IMR-90 (cell line): ENCODE measurements at regions not wholly inside any gene's neighbourhood (a gene's known extent, or its start where the extent isn't known, plus 50 kb on each side); places are given as distances from the start of the nearest gene placed in this dataset.

ENCODE experiments used
- ATAC-seq: fragments of 200-7000 bp; cut with Tn5 transposase; 2 replicates; pipeline ENCODE4 v1.9.1; 2020; ENCODE audit warnings: low read depth, mild to moderate bottlenecking, moderate library complexity
- BruUV-seq: library from RNA; stranded (reverse); fragments of 400-500 nt; replicated peaks from 2 replicates; lab custom pipeline; 2021; lab: Mats Ljungman, UMichigan
- CTCF ChIA-PET: fragments of 300-600 bp; formaldehyde crosslinking; extraction: SDS; loops from one replicate; lab custom pipeline; 2021; ENCODE audit warnings: antibody characterized with exemption; lab: Yijun Ruan, JAX
- POLR2A ChIA-PET: fragments of 300-600 bp; sonication (Branson Sonifier 250); formaldehyde crosslinking; loops from one replicate; lab custom pipeline; 2022; ENCODE audit warnings: antibody characterized with exemption; ENCODE audit not compliant: unreplicated experiment; lab: Charles Lee
- DNase-seq: peaks from one replicate; pipeline ENCODE4 v3.0.0; 2013
- H2AFZ ChIP-seq: replicated peaks from 2 replicates; pipeline ENCODE3; 2013; ENCODE audit warnings: low read length, mild to moderate bottlenecking; ENCODE audit not compliant: poor library complexity
- H2AK5ac ChIP-seq: 2 replicates; pipeline ENCODE4 v1.6.1; 2013; ENCODE audit warnings: low read depth, low read length, inconsistent platforms
- H2AK9ac ChIP-seq: replicated peaks from 2 replicates; pipeline ENCODE3; 2013; ENCODE audit warnings: mild to moderate bottlenecking, low read depth, low read length, moderate library complexity; ENCODE audit not compliant: poor library complexity
- H2BK120ac ChIP-seq: 2 replicates; pipeline ENCODE4 v1.6.1; 2013; ENCODE audit warnings: low read depth, low read length, inconsistent platforms
- H2BK15ac ChIP-seq: 3 replicates; pipeline ENCODE4 v1.6.1; 2013; ENCODE audit warnings: low read depth, low read length, inconsistent platforms
- H2BK20ac ChIP-seq: 2 replicates; pipeline ENCODE4 v1.6.1; 2013; ENCODE audit warnings: low read depth, mild to moderate bottlenecking, inconsistent platforms, low read length, moderate library complexity
- H2BK5ac ChIP-seq: 2 replicates; pipeline ENCODE4 v1.6.1; 2013; ENCODE audit warnings: mild to moderate bottlenecking, low read depth, low read length, inconsistent platforms; ENCODE audit not compliant: poor library complexity, severe bottlenecking
- H3K14ac ChIP-seq: replicated peaks from 2 replicates; pipeline ENCODE4 v1.6.1; 2013; ENCODE audit warnings: low read depth, low read length, inconsistent platforms
- H3K18ac ChIP-seq: 2 replicates; pipeline ENCODE4 v1.6.1; 2013; ENCODE audit warnings: low read depth, low read length, control low read depth
- H3K23ac ChIP-seq: 2 replicates; pipeline ENCODE4 v1.6.1; 2013; ENCODE audit warnings: low read depth, low read length, inconsistent platforms
- H3K27ac ChIP-seq: 2 replicates; pipeline ENCODE4 v1.5.1; 2013; ENCODE audit warnings: mild to moderate bottlenecking, control low read depth, low read length; ENCODE audit not compliant: insufficient read depth
- H3K27me3 ChIP-seq: 2 replicates; pipeline ENCODE4 v1.6.1; 2013; ENCODE audit warnings: low read length; ENCODE audit not compliant: control insufficient read depth, insufficient read depth
- H3K36me3 ChIP-seq: 2 replicates; pipeline ENCODE4 v1.6.1; 2013; ENCODE audit warnings: low read length, mixed read lengths; ENCODE audit not compliant: control insufficient read depth, insufficient read depth
- H3K4ac ChIP-seq: 2 replicates; pipeline ENCODE4 v1.6.1; 2013; ENCODE audit warnings: low read depth, low read length, inconsistent platforms
- H3K4me1 ChIP-seq: 2 replicates; pipeline ENCODE4 v1.6.1; 2013; ENCODE audit warnings: low read length, mixed read lengths; ENCODE audit not compliant: control insufficient read depth, insufficient read depth
- H3K4me2 ChIP-seq: 2 replicates; pipeline ENCODE4 v1.6.1; 2013; ENCODE audit warnings: low read depth, mild to moderate bottlenecking, control low read depth, low read length, moderate library complexity
- H3K4me3 ChIP-seq: 2 replicates; pipeline ENCODE4 v1.5.1; 2013; ENCODE audit warnings: low read depth, mild to moderate bottlenecking, control low read depth, low read length, moderate library complexity; ENCODE audit not compliant: insufficient read depth
- H3K56ac ChIP-seq: 2 replicates; pipeline ENCODE4 v1.6.1; 2013; ENCODE audit warnings: low read length, inconsistent platforms; ENCODE audit not compliant: insufficient read depth; ENCODE audit errors: extremely low read depth
- H3K79me1 ChIP-seq, 2 experiments: 2 replicates each; pipeline ENCODE4 v1.6.1; 2013; ENCODE audit warnings: low read length in 2 of 2, inconsistent platforms in 1 of 2, low read depth in 1 of 2
- H3K9ac ChIP-seq: 2 replicates; pipeline ENCODE4 v1.6.1; 2013; ENCODE audit warnings: low read depth, low read length, control low read depth
- H3K9me1 ChIP-seq: 2 replicates; pipeline ENCODE4 v1.6.1; 2013; ENCODE audit warnings: low read length, inconsistent platforms; ENCODE audit not compliant: insufficient read depth
- H3K9me3 ChIP-seq: 2 replicates; pipeline ENCODE4 v1.6.1; 2013; ENCODE audit warnings: low read length; ENCODE audit not compliant: control insufficient read depth, insufficient read depth
- H4K20me1 ChIP-seq: 2 replicates; pipeline ENCODE4 v1.6.1; 2013; ENCODE audit warnings: low read length, inconsistent platforms; ENCODE audit not compliant: insufficient read depth
- H4K5ac ChIP-seq: 2 replicates; pipeline ENCODE4 v1.6.1; 2013; ENCODE audit warnings: mild to moderate bottlenecking, low read depth, low read length, control low read depth
- H4K8ac ChIP-seq, 2 experiments: 2 replicates each; pipeline ENCODE4 v1.6.1; 2013; ENCODE audit warnings: low read depth in 2 of 2, low read length in 2 of 2, control low read depth in 1 of 2, inconsistent platforms in 1 of 2
- H4K91ac ChIP-seq: 2 replicates; pipeline ENCODE4 v1.6.1; 2013; ENCODE audit warnings: low read depth, low read length, inconsistent platforms; ENCODE audit not compliant: insufficient read depth
- BHLHE40 ChIP-seq: fragments of 150-350 bp; IDR thresholded peaks from 2 replicates; pipeline ENCODE4 v1.6.1; 2016; ENCODE audit warnings: mild to moderate bottlenecking, low read depth, low read length
- CEBPB ChIP-seq: IDR thresholded peaks from 2 replicates; pipeline ENCODE4 v1.6.1; 2012; ENCODE audit warnings: low read depth, low read length, improper control_type of control experiment
- CHD1 ChIP-seq: IDR thresholded peaks from 2 replicates; pipeline ENCODE4 v1.6.1; 2012; ENCODE audit warnings: low read depth, low read length, improper control_type of control experiment
- FOS ChIP-seq: fragments of 150-350 bp; IDR thresholded peaks from 2 replicates; pipeline ENCODE4 v1.6.1; 2016; ENCODE audit warnings: low read depth, low read length
- MAFK ChIP-seq: IDR thresholded peaks from 2 replicates; pipeline ENCODE4 v1.6.1; 2012; ENCODE audit warnings: low read depth, low read length, improper control_type of control experiment
- MAZ ChIP-seq: IDR thresholded peaks from 2 replicates; pipeline ENCODE4 v1.6.1; 2012; ENCODE audit warnings: low read depth, mild to moderate bottlenecking, low read length, improper control_type of control experiment, moderate library complexity, borderline replicate concordance
- MXI1 ChIP-seq: IDR thresholded peaks from 2 replicates; pipeline ENCODE4 v1.6.1; 2012; ENCODE audit warnings: low read depth, mild to moderate bottlenecking, low read length, moderate library complexity, borderline replicate concordance
- NFE2L2 ChIP-seq: fragments of 150-350 bp; IDR thresholded peaks from 2 replicates; pipeline ENCODE4 v1.6.1; 2016; ENCODE audit warnings: low read depth, mild to moderate bottlenecking, low read length
- POLR2A ChIP-seq: IDR thresholded peaks from 2 replicates; pipeline ENCODE4 v1.6.1; 2012; ENCODE audit warnings: mild to moderate bottlenecking, low read depth, low read length
- RAD21 ChIP-seq: IDR thresholded peaks from 2 replicates; pipeline ENCODE4 v1.6.1; 2012; ENCODE audit warnings: low read length, improper control_type of control experiment
- RCOR1 ChIP-seq: IDR thresholded peaks from 2 replicates; pipeline ENCODE4 v1.6.1; 2012; ENCODE audit warnings: mild to moderate bottlenecking, low read length, improper control_type of control experiment; ENCODE audit not compliant: insufficient replicate concordance
- RFX5 ChIP-seq: IDR thresholded peaks from 2 replicates; pipeline ENCODE4 v1.8.0; 2012; ENCODE audit warnings: low read depth, mild to moderate bottlenecking, low read length, moderate library complexity
- SMC3 ChIP-seq: fragments of 150-350 bp; IDR thresholded peaks from 2 replicates; pipeline ENCODE4 v1.6.1; 2016; ENCODE audit warnings: low read depth, mild to moderate bottlenecking, antibody characterized with exemption, low read length, moderate library complexity
- WGBS, 2 experiments: methylation state at CpG; one replicate each; pipeline versions ENCODE4 v1.1.5 to v1.1.7; 2013; ENCODE audit warnings: missing lambda C conversion rate in 2 of 2; ENCODE audit not compliant: insufficient read length in 1 of 2; ENCODE audit errors: extremely low coverage in 2 of 2; 5-methylcytosine and 5-hydroxymethylcytosine counted together
- dilution Hi-C: fragments of 300-500 bp; cut with HindIII; formaldehyde crosslinking; loops from one replicate; pipeline ENCODE4 v1.14.3; 2018; ENCODE audit warnings: low sequenced_read_pairs; ENCODE audit not compliant: unreplicated experiment
- in situ Hi-C: fragments of 300-500 bp; cut with MboI; formaldehyde crosslinking; loops from 3 replicates; pipeline ENCODE4 v1.14.3; 2019; ENCODE audit warnings: low sequenced_read_pairs, inconsistent platforms, mixed read lengths
- intact Hi-C: fragments of 100-400 bp; cut with micrococcal nuclease; formaldehyde crosslinking; loops from 2 replicates; pipeline ENCODE4 v1.10.0; 2022
- TF ChIP-seq, protein P1 (sequence below): fragments of 150-350 bp; IDR thresholded peaks from 2 replicates; pipeline ENCODE4 v1.6.1; 2016; ENCODE audit warnings: low read depth, mild to moderate bottlenecking, low read length, moderate library complexity, borderline replicate concordance
- TF ChIP-seq, protein P2 (sequence below): fragments of 150-350 bp; IDR thresholded peaks from 2 replicates; pipeline ENCODE4 v1.6.1; 2017; ENCODE audit warnings: mild to moderate bottlenecking, antibody characterized with exemption, low read length, low read depth
- TF ChIP-seq, protein P3 (sequence below): conservative IDR thresholded peaks from 2 replicates; pipeline ENCODE4 v1.5.1; 2012; ENCODE audit warnings: mild to moderate bottlenecking, low read depth, low read length, improper control_type of control experiment

DNA sequence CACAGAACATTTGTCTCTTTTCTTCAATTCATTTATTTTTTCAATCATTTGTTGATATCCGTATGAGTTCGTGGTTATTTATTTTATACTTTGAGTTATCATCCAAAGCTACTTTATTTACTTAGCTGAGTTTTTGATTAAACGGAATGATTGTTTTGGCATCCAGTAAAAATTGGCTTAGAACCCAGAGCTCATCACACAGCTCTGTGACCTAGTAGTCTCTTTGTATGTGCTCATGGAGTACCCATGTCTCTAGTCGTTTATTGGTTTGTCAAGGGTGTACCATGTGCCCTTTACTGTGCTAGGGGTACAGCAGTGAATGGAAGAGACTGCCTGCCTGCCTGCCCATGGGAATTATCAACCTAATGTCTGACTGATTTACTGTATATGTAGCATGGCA lies 142.2 kb downstream of the MYLK4 start:
- no peak overlapping the region for H2AK9ac ChIP-seq
- CTCF ChIA-PET: interaction anchor here (1.5 kb wide), 1 partner anchor 25 kb away, joined by 3 read pairs; no protein-coding TSS in a partner anchor

More for the DNA sequence above, 142.2 kb downstream of the MYLK4 start:
- Histone ChIP-seq H4K5ac (no peak overlapping the region), H3K9me1 (no peaks in the 10 kb centered on the region), H2BK15ac (no peak overlapping the region), H2BK20ac (no peak overlapping the region), H3K4me3 (no peak overlapping the region), H4K8ac (no peak overlapping the region), H2AFZ (no peak overlapping the region), H2BK5ac (no peak overlapping the region), H3K23ac (no peak overlapping the region), H3K9me3 (no peaks in the 10 kb centered on the region; the same call in 1 of the 2 replicates), H3K4ac (no peak overlapping the region), H3K56ac (no peak overlapping the region), H3K27me3 (peaks cover 8% of the 10 kb centered on the region), H4K20me1 (no peaks in the 10 kb centered on the region), H2BK120ac (no peak overlapping the region), H3K4me1 (no peaks in the 10 kb centered on the region; the same call in 1 of the 2 replicates), H3K18ac (no peak overlapping the region; the same call in 1 of the 2 replicates), H3K4me2 (no peak overlapping the region), H3K36me3 (no peaks in the 10 kb centered on the region), H4K91ac (no peak overlapping the region), H2AK5ac (no peak overlapping the region), H3K9ac (no peak overlapping the region), H3K79me1 (no peaks in the 10 kb centered on the region), H3K14ac (no peak overlapping the region), H3K27ac (no peak overlapping the region)
- DNase-seq (no peak), ATAC-seq (no peak)
- dilution Hi-C loops: no loop called here
- no CpG with 5 or more reads among the region's 4 CpGs for WGBS, 2 experiments
- in situ Hi-C loops: no loop called here
- POLR2A ChIA-PET: no interaction called here
- TF ChIP-seq RAD21: no peak
- no peak for TF ChIP-seq FOS
- TF ChIP-seq SMC3: no peak
- TF ChIP-seq, protein P1, sequence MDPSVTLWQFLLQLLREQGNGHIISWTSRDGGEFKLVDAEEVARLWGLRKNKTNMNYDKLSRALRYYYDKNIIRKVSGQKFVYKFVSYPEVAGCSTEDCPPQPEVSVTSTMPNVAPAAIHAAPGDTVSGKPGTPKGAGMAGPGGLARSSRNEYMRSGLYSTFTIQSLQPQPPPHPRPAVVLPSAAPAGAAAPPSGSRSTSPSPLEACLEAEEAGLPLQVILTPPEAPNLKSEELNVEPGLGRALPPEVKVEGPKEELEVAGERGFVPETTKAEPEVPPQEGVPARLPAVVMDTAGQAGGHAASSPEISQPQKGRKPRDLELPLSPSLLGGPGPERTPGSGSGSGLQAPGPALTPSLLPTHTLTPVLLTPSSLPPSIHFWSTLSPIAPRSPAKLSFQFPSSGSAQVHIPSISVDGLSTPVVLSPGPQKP: no peak
- TF ChIP-seq, protein P2, sequence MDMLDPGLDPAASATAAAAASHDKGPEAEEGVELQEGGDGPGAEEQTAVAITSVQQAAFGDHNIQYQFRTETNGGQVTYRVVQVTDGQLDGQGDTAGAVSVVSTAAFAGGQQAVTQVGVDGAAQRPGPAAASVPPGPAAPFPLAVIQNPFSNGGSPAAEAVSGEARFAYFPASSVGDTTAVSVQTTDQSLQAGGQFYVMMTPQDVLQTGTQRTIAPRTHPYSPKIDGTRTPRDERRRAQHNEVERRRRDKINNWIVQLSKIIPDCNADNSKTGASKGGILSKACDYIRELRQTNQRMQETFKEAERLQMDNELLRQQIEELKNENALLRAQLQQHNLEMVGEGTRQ: no peak
- TF ChIP-seq CEBPB: no peak
- TF ChIP-seq MAFK: no peak
- TF ChIP-seq POLR2A: no peak
- TF ChIP-seq RCOR1: no peak
- TF ChIP-seq, protein P3, sequence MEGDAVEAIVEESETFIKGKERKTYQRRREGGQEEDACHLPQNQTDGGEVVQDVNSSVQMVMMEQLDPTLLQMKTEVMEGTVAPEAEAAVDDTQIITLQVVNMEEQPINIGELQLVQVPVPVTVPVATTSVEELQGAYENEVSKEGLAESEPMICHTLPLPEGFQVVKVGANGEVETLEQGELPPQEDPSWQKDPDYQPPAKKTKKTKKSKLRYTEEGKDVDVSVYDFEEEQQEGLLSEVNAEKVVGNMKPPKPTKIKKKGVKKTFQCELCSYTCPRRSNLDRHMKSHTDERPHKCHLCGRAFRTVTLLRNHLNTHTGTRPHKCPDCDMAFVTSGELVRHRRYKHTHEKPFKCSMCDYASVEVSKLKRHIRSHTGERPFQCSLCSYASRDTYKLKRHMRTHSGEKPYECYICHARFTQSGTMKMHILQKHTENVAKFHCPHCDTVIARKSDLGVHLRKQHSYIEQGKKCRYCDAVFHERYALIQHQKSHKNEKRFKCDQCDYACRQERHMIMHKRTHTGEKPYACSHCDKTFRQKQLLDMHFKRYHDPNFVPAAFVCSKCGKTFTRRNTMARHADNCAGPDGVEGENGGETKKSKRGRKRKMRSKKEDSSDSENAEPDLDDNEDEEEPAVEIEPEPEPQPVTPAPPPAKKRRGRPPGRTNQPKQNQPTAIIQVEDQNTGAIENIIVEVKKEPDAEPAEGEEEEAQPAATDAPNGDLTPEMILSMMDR: no peak
- no peak for TF ChIP-seq MAZ
- TF ChIP-seq NFE2L2: no peak
- no peak for TF ChIP-seq BHLHE40
- no peak for TF ChIP-seq MXI1
- no peak for TF ChIP-seq CHD1
- TF ChIP-seq RFX5: no peak
- intact Hi-C loops: no loop called here
- BruUV-seq: no TSS peak
